Esophagus muscularis mucosa (tissue), 4 donors: ENCODE measurements at regions not wholly inside any gene's neighbourhood (a gene's known extent, or its start where the extent isn't known, plus 50 kb on each side); places are given as distances from the start of the nearest gene placed in this dataset.

Source experiments
- DNase-seq: peaks from one replicate; pipeline ENCODE4 v3.0.0-alpha.2; 2017; ENCODE audit errors: extremely low spot score
- H3K27ac ChIP-seq, 4 donors: fragments of 200-600 bp; sonication (generic); replicated peaks in 1 of 4; 1 replicate in 3 of 4; 2 replicates in 1 of 4; pipeline ENCODE4 v1.5.1; 2016 to 2019; ENCODE audit warnings: mild to moderate bottlenecking in 1 of 4
- H3K27me3 ChIP-seq, 4 donors: fragments of 200-600 bp; sonication (generic); one replicate each; pipeline versions ENCODE4 v1.5.1 to v1.6.0; 2016 to 2019
- H3K36me3 ChIP-seq, 4 donors: fragments of 200-600 bp; sonication (generic); one replicate each; pipeline ENCODE4 v1.5.1; 2016 to 2019
- H3K4me1 ChIP-seq, 4 donors: fragments of 200-600 bp; sonication (generic); one replicate each; pipeline ENCODE4 v1.5.1; 2016 to 2019
- H3K4me3 ChIP-seq, 4 donors: fragments of 200-600 bp; sonication (generic); 1 replicate in 2 of 4; 2 replicates in 2 of 4; pipeline ENCODE4 v1.5.1; 2016 to 2019; ENCODE audit warnings: mild to moderate bottlenecking in 4 of 4, moderate library complexity in 1 of 4
- H3K9me3 ChIP-seq, 4 donors: fragments of 200-600 bp; sonication (generic); 1 replicate in 3 of 4; 2 replicates in 1 of 4; pipeline ENCODE4 v1.5.1; 2016 to 2019
- EP300 ChIP-seq: sonication (generic); formaldehyde crosslinking; IDR thresholded peaks from one replicate; pipeline ENCODE4 v1.6.1; 2017; ENCODE audit warnings: antibody characterized with exemption
- POLR2A ChIP-seq: fragments of 450-650 bp; IDR thresholded peaks from one replicate; pipeline ENCODE4 v1.6.1; 2017; ENCODE audit warnings: antibody characterized with exemption, moderate library complexity, mild to moderate bottlenecking, low read depth
- POLR2AphosphoS5 ChIP-seq, 2 donors: sonication (generic); formaldehyde crosslinking; IDR thresholded peaks; one replicate each; pipeline ENCODE4 v1.6.1; 2017; ENCODE audit warnings: antibody characterized with exemption in 2 of 2
- WGBS: methylation state at CpG from one replicate; pipeline ENCODE4 v1.1.5; 2018; 5-methylcytosine and 5-hydroxymethylcytosine counted together
- intact Hi-C: fragments of 100-400 bp; cut with DNase I; formaldehyde crosslinking; loops from one replicate; pipeline ENCODE4 v1.15.1; 2023
- TF ChIP-seq, protein P1 (sequence below), 3 experiments: fragments of 200-600 bp in 2 of 3; fragments of 450-650 bp in 1 of 3; sonication (generic) in 2 of 3; IDR thresholded peaks; one replicate each; pipeline ENCODE4 v1.5.1; 2017 to 2019; ENCODE audit warnings: antibody characterized with exemption in 3 of 3, mild to moderate bottlenecking in 2 of 3, moderate library complexity in 1 of 3

DNA sequence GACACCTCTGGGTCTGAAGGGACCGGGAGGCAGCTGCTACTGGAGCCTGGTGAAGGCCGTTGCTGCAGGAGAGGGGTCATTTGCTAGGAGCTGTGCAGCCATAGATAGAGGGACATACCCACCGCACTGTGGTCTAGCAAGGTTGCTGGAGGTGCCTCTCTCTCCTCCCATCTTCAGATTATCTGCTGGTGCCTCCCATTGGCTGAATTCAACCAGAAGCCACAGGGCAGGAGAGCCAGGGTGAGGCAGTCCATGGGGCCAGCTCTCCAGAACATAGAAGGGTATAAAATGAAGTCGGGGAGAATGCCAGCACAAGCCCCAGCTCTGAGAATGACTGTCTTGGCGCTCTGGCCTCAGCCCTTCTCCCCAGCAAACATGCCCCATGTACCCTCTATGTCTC, 98.0 kb downstream of the VEGFA start:
- WGBS = 96% methylated on average over 4 of the region's 5 CpGs
- intact Hi-C loops = no loop called here
- Histone ChIP-seq H3K9me3 (no peaks in the 10 kb centered on the region), H3K4me1 (no peaks in the 10 kb centered on the region), H3K27me3 (peaks cover 0 to 32% (median 0%) of the 10 kb centered on the region in 4 donors), H3K4me3 (no peak overlapping the region), H3K27ac (no peak overlapping the region), H3K36me3 (no peaks in the 10 kb centered on the region)
- DNase-seq = no peak
- no peak for TF ChIP-seq POLR2AphosphoS5 (IDR thresholded peaks at IDR 0.05)
- no peak for TF ChIP-seq POLR2A
- TF ChIP-seq, protein P1, sequence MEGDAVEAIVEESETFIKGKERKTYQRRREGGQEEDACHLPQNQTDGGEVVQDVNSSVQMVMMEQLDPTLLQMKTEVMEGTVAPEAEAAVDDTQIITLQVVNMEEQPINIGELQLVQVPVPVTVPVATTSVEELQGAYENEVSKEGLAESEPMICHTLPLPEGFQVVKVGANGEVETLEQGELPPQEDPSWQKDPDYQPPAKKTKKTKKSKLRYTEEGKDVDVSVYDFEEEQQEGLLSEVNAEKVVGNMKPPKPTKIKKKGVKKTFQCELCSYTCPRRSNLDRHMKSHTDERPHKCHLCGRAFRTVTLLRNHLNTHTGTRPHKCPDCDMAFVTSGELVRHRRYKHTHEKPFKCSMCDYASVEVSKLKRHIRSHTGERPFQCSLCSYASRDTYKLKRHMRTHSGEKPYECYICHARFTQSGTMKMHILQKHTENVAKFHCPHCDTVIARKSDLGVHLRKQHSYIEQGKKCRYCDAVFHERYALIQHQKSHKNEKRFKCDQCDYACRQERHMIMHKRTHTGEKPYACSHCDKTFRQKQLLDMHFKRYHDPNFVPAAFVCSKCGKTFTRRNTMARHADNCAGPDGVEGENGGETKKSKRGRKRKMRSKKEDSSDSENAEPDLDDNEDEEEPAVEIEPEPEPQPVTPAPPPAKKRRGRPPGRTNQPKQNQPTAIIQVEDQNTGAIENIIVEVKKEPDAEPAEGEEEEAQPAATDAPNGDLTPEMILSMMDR (IDR thresholded peaks at IDR 0.05) = no peak
- no peak for TF ChIP-seq EP300

DNA sequence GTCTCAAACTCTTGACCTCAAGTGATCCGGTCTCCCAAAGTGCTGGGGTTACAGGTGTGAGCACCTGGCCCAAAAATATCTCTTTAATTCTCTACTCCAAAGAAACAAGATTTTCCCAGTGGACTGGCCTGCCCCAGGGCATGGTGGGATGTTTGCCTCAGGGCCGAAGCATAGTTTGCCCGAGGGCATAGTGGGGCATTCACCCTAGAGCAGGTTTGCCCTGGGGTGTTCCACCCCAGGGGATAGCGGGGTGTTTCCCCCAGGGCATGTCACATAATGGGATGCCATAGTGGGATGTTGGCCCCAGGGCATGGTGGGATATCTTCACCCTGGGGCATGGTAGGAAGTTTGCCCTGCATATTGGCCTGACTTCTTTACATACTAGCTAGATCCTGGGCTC, 97.2 kb downstream of the VEGFA start:
- TF ChIP-seq POLR2AphosphoS5 (IDR thresholded peaks at IDR 0.05) = no peak
- TF ChIP-seq, protein P1 (IDR thresholded peaks at IDR 0.05) = no peak
- no peak for TF ChIP-seq POLR2A
- TF ChIP-seq EP300 = no peak
- H3K27me3 ChIP-seq = peaks cover 0 to 37% (median 0%) of the 10 kb centered on the region in 4 donors
- H3K27ac ChIP-seq = no peak overlapping the region
- no peak for DNase-seq
- H3K4me1 ChIP-seq = no peaks in the 10 kb centered on the region
- H3K4me3 ChIP-seq = no peak overlapping the region
- no peaks in the 10 kb centered on the region for H3K9me3 ChIP-seq
- intact Hi-C loops = no loop called here
- 98% methylated on average over 4 of the region's 4 CpGs for WGBS
- H3K36me3 ChIP-seq = no peaks in the 10 kb centered on the region

DNA sequence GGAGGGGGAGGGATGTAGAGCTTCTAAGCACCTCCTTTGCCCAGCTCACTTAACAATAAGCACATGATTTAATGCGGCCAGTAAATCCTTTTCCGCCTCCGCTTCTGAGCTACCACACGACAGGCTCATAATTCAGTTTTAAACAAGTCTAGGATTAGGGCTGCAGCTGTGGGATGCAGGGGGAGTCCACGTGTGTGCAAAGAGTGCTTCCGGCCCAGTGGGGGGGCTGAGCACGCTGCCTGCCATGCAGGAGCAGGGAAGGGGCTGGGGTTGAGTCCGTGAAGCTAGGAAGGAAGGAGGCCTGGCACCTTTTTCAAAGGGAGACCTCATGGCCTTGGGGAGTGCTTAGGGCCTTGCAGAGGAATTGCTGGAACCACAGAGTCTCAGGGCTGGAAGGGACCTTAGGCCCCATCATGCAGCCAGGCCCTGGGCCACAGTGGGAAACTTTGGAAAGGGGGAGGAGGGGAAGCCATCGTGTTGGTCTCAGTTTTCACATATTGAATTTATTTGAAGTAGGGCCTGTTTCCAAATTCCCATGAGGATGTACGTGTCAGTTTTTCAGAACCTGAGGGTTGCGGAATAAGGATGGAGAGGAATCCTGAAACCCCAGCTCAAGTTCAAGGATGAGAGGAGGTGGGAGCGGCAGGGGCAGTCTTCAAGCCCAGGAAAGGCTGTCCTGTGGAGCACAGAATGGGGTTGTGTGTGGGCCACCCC, 96.1 kb downstream of the VEGFA start:
- H3K27me3 ChIP-seq = peaks cover 0 to 37% (median 0%) of the 10 kb centered on the region in 4 donors
- no peaks in the 10 kb centered on the region for H3K4me1 ChIP-seq
- TF ChIP-seq POLR2A (no peak), POLR2AphosphoS5 (IDR thresholded peaks at IDR 0.05) (no peak), EP300 (no peak)
- TF ChIP-seq, protein P1 (IDR thresholded peaks at IDR 0.05) = no peak
- H3K9me3 ChIP-seq = no peaks in the 10 kb centered on the region
- H3K27ac ChIP-seq = no peak overlapping the region
- no peak for DNase-seq
- WGBS = 91% methylated on average over 12 of the region's 12 CpGs
- intact Hi-C loops = no loop called here
- H3K36me3 ChIP-seq = no peaks in the 10 kb centered on the region
- H3K4me3 ChIP-seq = no peak overlapping the region

DNA sequence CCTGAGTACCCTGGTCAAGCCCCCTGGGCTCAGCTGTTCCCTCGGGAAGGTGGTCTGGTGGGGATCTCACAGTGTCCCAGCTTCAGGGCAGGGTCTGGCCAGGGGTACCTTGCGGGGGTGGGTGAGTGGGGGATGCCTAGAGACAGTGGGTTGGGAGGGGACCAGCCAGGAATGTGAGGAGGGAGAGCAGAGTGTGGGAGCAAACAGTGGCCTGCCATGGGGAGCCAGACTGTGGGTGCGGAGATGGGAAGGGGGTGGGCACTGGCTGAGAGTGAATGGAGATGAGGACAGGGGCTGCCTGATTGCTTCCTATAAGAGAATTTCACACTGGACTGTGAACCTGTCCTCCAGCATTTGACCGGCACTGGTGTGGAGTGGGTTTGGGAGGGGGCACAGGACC, 95.1 kb downstream of the VEGFA start:
- WGBS = 96% methylated on average over 4 of the region's 4 CpGs
- Histone ChIP-seq H3K9me3 (no peaks in the 10 kb centered on the region), H3K27ac (no peak overlapping the region), H3K36me3 (no peaks in the 10 kb centered on the region), H3K4me1 (no peaks in the 10 kb centered on the region), H3K27me3 (peaks cover 0 to 37% (median 0%) of the 10 kb centered on the region in 4 donors), H3K4me3 (no peak overlapping the region)
- intact Hi-C loops = no loop called here
- no peak for DNase-seq
- TF ChIP-seq EP300 = no peak

DNA sequence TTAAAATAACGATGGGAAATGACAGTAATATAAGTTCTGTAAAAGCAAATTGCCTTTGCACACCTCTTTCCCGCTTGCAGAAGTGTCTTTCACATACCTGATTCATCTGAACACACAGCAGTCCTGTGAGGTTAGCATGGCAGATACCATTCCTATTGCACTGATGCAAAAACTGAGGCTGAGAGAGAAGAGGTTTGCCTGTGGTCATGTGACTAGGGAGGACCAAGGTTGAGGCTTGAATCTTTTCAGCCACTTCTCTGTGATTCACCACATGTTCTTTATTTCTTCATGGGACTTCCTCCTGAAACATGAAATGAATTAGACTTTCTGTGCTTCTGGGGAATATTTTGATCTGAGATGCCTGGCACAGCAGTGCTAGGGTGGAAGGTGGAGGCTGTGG, 92.9 kb downstream of the VEGFA start:
- Histone ChIP-seq H3K4me1 (no peaks in the 10 kb centered on the region), H3K36me3 (no peaks in the 10 kb centered on the region), H3K27me3 (peaks cover 0 to 32% (median 0%) of the 10 kb centered on the region in 4 donors), H3K27ac (no peak overlapping the region), H3K4me3 (no peak overlapping the region), H3K9me3 (no peaks in the 10 kb centered on the region)
- 93% methylated on average over 2 of the region's 2 CpGs for WGBS
- TF ChIP-seq POLR2A = no peak
- no peak for TF ChIP-seq POLR2AphosphoS5 (IDR thresholded peaks at IDR 0.05)
- TF ChIP-seq, protein P1 (IDR thresholded peaks at IDR 0.05) = no peak
- TF ChIP-seq EP300 = no peak
- DNase-seq = no peak
- intact Hi-C loops = no loop called here
